Neural cell (in vitro differentiated cells): ENCODE measurements at regions not wholly inside any gene's neighbourhood (a gene's known extent, or its start where the extent isn't known, plus 50 kb on each side); places are given as distances from the start of the nearest gene placed in this dataset.

Experiments used
- H2AFZ ChIP-seq: fragments of 200-600, 300-800 bp; sonication (generic), shearing (Covaris generic); 2 replicates; pipeline ENCODE4 v1.6.0; 2014; ENCODE audit warnings: low read depth, mild to moderate bottlenecking, antibody characterized with exemption, low read length, moderate library complexity
- H3F3A ChIP-seq: fragments of 200-600 bp; shearing (Covaris generic); 2 replicates; pipeline ENCODE4 v1.6.1; 2016; ENCODE audit warnings: mild to moderate bottlenecking, moderate library complexity, mixed read lengths, antibody characterized with exemption, low read length; ENCODE audit not compliant: insufficient read depth, poor library complexity, severe bottlenecking
- H3K27ac ChIP-seq: fragments of 200-600, 300-800 bp; sonication (generic), shearing (Covaris generic); 2 replicates; pipeline ENCODE4 v1.5.1; 2014; ENCODE audit warnings: mild to moderate bottlenecking, low read length, moderate library complexity
- H3K27me3 ChIP-seq: fragments of 300-800, 200-600 bp; sonication (generic), shearing (Covaris generic); 2 replicates; pipeline ENCODE4 v1.6.0; 2014; ENCODE audit warnings: mild to moderate bottlenecking, low read depth, low read length, moderate library complexity; ENCODE audit not compliant: insufficient read depth
- H3K36me3 ChIP-seq: fragments of 300-800, 200-600 bp; sonication (generic), shearing (Covaris generic); 2 replicates; pipeline ENCODE4 v1.5.1; 2014; ENCODE audit warnings: mild to moderate bottlenecking, antibody characterized with exemption, low read length, moderate library complexity; ENCODE audit not compliant: insufficient read depth
- H3K4me2 ChIP-seq: fragments of 300-800, 200-600 bp; sonication (generic), shearing (Covaris generic); 2 replicates; pipeline ENCODE4 v1.6.0; 2014; ENCODE audit warnings: mild to moderate bottlenecking, low read length
- H3K4me3 ChIP-seq: fragments of 300-800, 200-600 bp; sonication (generic), shearing (Covaris generic); 2 replicates; pipeline ENCODE4 v1.5.1; 2014; ENCODE audit warnings: mild to moderate bottlenecking, low read length, moderate library complexity
- H3K79me2 ChIP-seq: fragments of 200-600 bp; shearing (Covaris generic); replicated peaks from 2 replicates; pipeline ENCODE4 v1.6.0; 2014; ENCODE audit warnings: mild to moderate bottlenecking, low read length, moderate library complexity; ENCODE audit not compliant: insufficient read depth
- H3K9ac ChIP-seq: fragments of 300-800, 200-600 bp; sonication (generic), shearing (Covaris generic); 2 replicates; pipeline ENCODE4 v1.6.1; 2016; ENCODE audit warnings: mild to moderate bottlenecking, low read length, mixed read lengths
- H3K9me2 ChIP-seq: fragments of 200-600 bp; shearing (Covaris generic); 2 replicates; pipeline ENCODE4 v1.6.1; 2016; ENCODE audit warnings: mild to moderate bottlenecking, low read length, mixed read lengths; ENCODE audit not compliant: insufficient read depth
- H3K9me3 ChIP-seq: fragments of 200-600, 300-800 bp; sonication (generic), shearing (Covaris generic); 2 replicates; pipeline ENCODE4 v1.6.1; 2016; ENCODE audit warnings: mild to moderate bottlenecking, mixed run types, low read length, moderate library complexity, mixed read lengths
- H4K20me1 ChIP-seq: fragments of 200-600 bp; shearing (Covaris generic); 2 replicates; pipeline ENCODE4 v1.6.1; 2016; ENCODE audit warnings: mild to moderate bottlenecking, mixed run types; ENCODE audit not compliant: insufficient read depth
- CTCF ChIP-seq: fragments of 450-650 bp; IDR thresholded peaks from 2 replicates; pipeline ENCODE4 v1.5.1; 2014; ENCODE audit warnings: antibody characterized with exemption, mild to moderate bottlenecking, moderate library complexity; ENCODE audit not compliant: poor library complexity, severe bottlenecking
- EP300 ChIP-seq: fragments of 450-650 bp; conservative IDR thresholded peaks from 2 replicates; pipeline ENCODE4 v1.6.1; 2014; ENCODE audit warnings: antibody characterized with exemption, mild to moderate bottlenecking, moderate library complexity; ENCODE audit not compliant: poor library complexity, severe bottlenecking
- EZH2 ChIP-seq: fragments of 200-600, 300-800 bp; shearing (Covaris generic), sonication (generic); IDR thresholded peaks from 2 replicates; pipeline ENCODE4 v1.6.1; 2014; ENCODE audit warnings: antibody characterized with exemption, low read length, borderline replicate concordance, mild to moderate bottlenecking; ENCODE audit not compliant: insufficient read depth, poor library complexity, severe bottlenecking
- MXI1 ChIP-seq: fragments of 450-650 bp; conservative IDR thresholded peaks from 2 replicates; pipeline ENCODE4 v1.6.1; 2014; ENCODE audit warnings: antibody characterized with exemption, mild to moderate bottlenecking; ENCODE audit not compliant: poor library complexity, severe bottlenecking
- POLR2AphosphoS5 ChIP-seq: IDR thresholded peaks from 2 replicates; pipeline ENCODE4 v1.6.1; 2012
- RAD21 ChIP-seq: fragments of 450-650 bp; conservative IDR thresholded peaks from 2 replicates; pipeline ENCODE4 v1.6.1; 2014; ENCODE audit warnings: antibody characterized with exemption, mild to moderate bottlenecking, moderate library complexity
- REST ChIP-seq: IDR thresholded peaks from 2 replicates; pipeline ENCODE4 v1.6.1; 2012; ENCODE audit warnings: borderline replicate concordance
- SMC3 ChIP-seq: fragments of 450-650 bp; conservative IDR thresholded peaks from 2 replicates; pipeline ENCODE4 v1.6.1; 2014; ENCODE audit warnings: antibody characterized with exemption, mild to moderate bottlenecking, moderate library complexity; ENCODE audit not compliant: poor library complexity
- TAF1 ChIP-seq: IDR thresholded peaks from 2 replicates; pipeline ENCODE4 v1.6.1; 2012; ENCODE audit warnings: low read depth

GRCh38 chr11:45512471-45513148 lies 152.8 kb downstream of the CHST1 start:
- Histone ChIP-seq H3K27me3 (no peaks in the 10 kb centered on the region), H3K79me2 (no peaks in the 10 kb centered on the region)
- TF ChIP-seq CTCF: no peak
- TF ChIP-seq EP300: no peak
- TF ChIP-seq EZH2: no peak
- TF ChIP-seq TAF1: no peak
- no peak for TF ChIP-seq REST
- TF ChIP-seq MXI1: no peak
- no peak for TF ChIP-seq RAD21
- no peak for TF ChIP-seq POLR2AphosphoS5
- no peak for TF ChIP-seq SMC3

GRCh38 chr11:45511566-45511965 lies 153.9 kb downstream of the CHST1 start:
- Histone ChIP-seq H3K27me3 (no peaks in the 10 kb centered on the region), H3F3A (no peaks in the 10 kb centered on the region), H3K9ac (no peak overlapping the region), H3K9me2 (no peaks in the 10 kb centered on the region), H3K27ac (no peak overlapping the region), H3K36me3 (no peaks in the 10 kb centered on the region), H4K20me1 (no peaks in the 10 kb centered on the region), H3K4me2 (no peak overlapping the region), H2AFZ (no peak overlapping the region), H3K9me3 (no peaks in the 10 kb centered on the region), H3K79me2 (no peaks in the 10 kb centered on the region), H3K4me3 (no peak overlapping the region)
- no peak for TF ChIP-seq MXI1

More at GRCh38 chr11:45512471-45513148, 152.8 kb downstream of the CHST1 start:
- no peaks in the 10 kb centered on the region for H3F3A ChIP-seq
- H3K9me3 ChIP-seq: no peaks in the 10 kb centered on the region
- no peaks in the 10 kb centered on the region for H3K9me2 ChIP-seq
- no peak overlapping the region for H3K4me2 ChIP-seq
- H3K9ac ChIP-seq: no peak overlapping the region
- no peak overlapping the region for H3K4me3 ChIP-seq
- no peaks in the 10 kb centered on the region for H3K36me3 ChIP-seq
- H4K20me1 ChIP-seq: no peaks in the 10 kb centered on the region
- H2AFZ ChIP-seq: no peak overlapping the region
- H3K27ac ChIP-seq: no peak overlapping the region
